Cerebellar cortex (tissue), 1 donor: ENCODE measurements at regions not wholly inside any gene's neighbourhood (a gene's known extent, or its start where the extent isn't known, plus 50 kb on each side); places are given as distances from the start of the nearest gene placed in this dataset.

Experiments
- DNase-seq: peaks from one replicate; pipeline ENCODE4 v3.0.0-alpha.2; 2015; ENCODE audit warnings: low spot score

- no peak for DNase-seq
These were observed 2350.9 kb upstream of the WWC1 start for GRCh38 chr5:165940541-165940940.

GRCh38 chr5:165956854-165957253 lies 2334.6 kb upstream of the WWC1 start:
- no peak for DNase-seq

- no peak for DNase-seq
These were observed 2309.8 kb upstream of the WWC1 start for GRCh38 chr5:165981671-165982070.

GRCh38 chr5:165996201-165996875 lies 2295.1 kb upstream of the WWC1 start:
- no peak for DNase-seq

GRCh38 chr5:165999693-166000320 lies 2291.6 kb upstream of the WWC1 start:
- no peak for DNase-seq

- no peak for DNase-seq
These were observed 2287.4 kb upstream of the WWC1 start for GRCh38 chr5:166004006-166004405.

GRCh38 chr5:166013415-166013814 lies 2278.0 kb upstream of the WWC1 start:
- DNase-seq = no peak

- DNase-seq = no peak
These were observed 2277.2 kb upstream of the WWC1 start for GRCh38 chr5:166014256-166014655.

GRCh38 chr5:166018716-166019115 lies 2272.7 kb upstream of the WWC1 start:
- no peak for DNase-seq

GRCh38 chr5:166022065-166022464 lies 2269.4 kb upstream of the WWC1 start:
- no peak for DNase-seq

GRCh38 chr5:166024970-166025369 lies 2266.5 kb upstream of the WWC1 start:
- no peak for DNase-seq

GRCh38 chr5:166027582-166027981 lies 2263.9 kb upstream of the WWC1 start:
- DNase-seq = no peak

- no peak for DNase-seq
These were observed 2259.5 kb upstream of the WWC1 start for GRCh38 chr5:166031926-166032325.

GRCh38 chr5:166032601-166033000 lies 2258.8 kb upstream of the WWC1 start:
- no peak for DNase-seq

- DNase-seq = no peak
These were observed 2245.5 kb upstream of the WWC1 start for GRCh38 chr5:166045961-166046360.

- no peak for DNase-seq
These were observed 2244.5 kb upstream of the WWC1 start for GRCh38 chr5:166046956-166047355.

- no peak for DNase-seq
These were observed 2240.9 kb upstream of the WWC1 start for GRCh38 chr5:166050531-166050930.

- no peak for DNase-seq
These were observed 2232.8 kb upstream of the WWC1 start for GRCh38 chr5:166058660-166059059.

- no peak for DNase-seq
These were observed 2229.4 kb upstream of the WWC1 start for GRCh38 chr5:166062094-166062493.

- DNase-seq = no peak
These were observed 2228.7 kb upstream of the WWC1 start for GRCh38 chr5:166062719-166063118.

GRCh38 chr5:166063261-166063660 lies 2228.2 kb upstream of the WWC1 start:
- DNase-seq = no peak

GRCh38 chr5:166068547-166069335 lies 2222.7 kb upstream of the WWC1 start:
- no peak for DNase-seq

- no peak for DNase-seq
These were observed 2217.4 kb upstream of the WWC1 start for GRCh38 chr5:166073901-166074581.
